OCI-LY7 (cell line): ENCODE measurements at regions not wholly inside any gene's neighbourhood (a gene's known extent, or its start where the extent isn't known, plus 50 kb on each side); places are given as distances from the start of the nearest gene placed in this dataset.

Source experiments
- BruUV-seq: library from RNA; stranded (reverse); fragments of 400-500 nt; replicated peaks from 2 replicates; lab custom pipeline; 2021; lab: Mats Ljungman, UMichigan
- CTCF ChIA-PET: fragments of 300-600 bp; sonication (Branson Sonifier 250); formaldehyde crosslinking; loops from one replicate; lab custom pipeline; 2022; ENCODE audit warnings: antibody characterized with exemption; ENCODE audit not compliant: unreplicated experiment; lab: Charles Lee
- POLR2A ChIA-PET: fragments of 300-600 bp; sonication (Branson Sonifier 250); formaldehyde crosslinking; loops from one replicate; lab custom pipeline; 2022; ENCODE audit warnings: antibody characterized with exemption; lab: Charles Lee
- DNase-seq: peaks from one replicate; pipeline ENCODE4 v3.0.0-alpha.2; 2015; ENCODE audit warnings: low spot score
- H2AFZ ChIP-seq: fragments of 200-600 bp; sonication (generic), shearing (Covaris generic); 2 replicates; pipeline ENCODE4 v1.6.1; 2014; ENCODE audit warnings: mild to moderate bottlenecking, antibody characterized with exemption, low read length, moderate library complexity
- H3K27ac ChIP-seq: fragments of 200-600 bp; sonication (generic); 2 replicates; pipeline ENCODE4 v1.5.1; 2014; ENCODE audit warnings: mixed run types, low read depth, mild to moderate bottlenecking, moderate library complexity, low read length, inconsistent platforms; ENCODE audit not compliant: poor library complexity, severe bottlenecking
- H3K36me3 ChIP-seq: fragments of 200-600 bp; sonication (generic); 2 replicates; pipeline ENCODE4 v1.6.1; 2014; ENCODE audit warnings: mild to moderate bottlenecking, antibody characterized with exemption, low read length, moderate library complexity, mixed read lengths; ENCODE audit not compliant: insufficient read depth
- H3K4me1 ChIP-seq: fragments of 200-600 bp; sonication (generic); 2 replicates; pipeline ENCODE4 v1.5.1; 2014; ENCODE audit warnings: mild to moderate bottlenecking, low read length; ENCODE audit not compliant: insufficient read depth, poor library complexity, severe bottlenecking
- H3K4me2 ChIP-seq: fragments of 200-600 bp; sonication (generic); 2 replicates; pipeline ENCODE4 v1.6.1; 2014; ENCODE audit warnings: mild to moderate bottlenecking, low read length
- H3K4me3 ChIP-seq: fragments of 200-600 bp; sonication (generic); 2 replicates; pipeline ENCODE4 v1.5.1; 2014; ENCODE audit warnings: mild to moderate bottlenecking, low read depth, low read length; ENCODE audit not compliant: poor library complexity, severe bottlenecking
- H3K79me2 ChIP-seq: fragments of 200-600 bp; sonication (generic); 2 replicates; pipeline ENCODE4 v1.6.1; 2016; ENCODE audit warnings: low read depth, mild to moderate bottlenecking, low read length, moderate library complexity, mixed read lengths; ENCODE audit not compliant: insufficient read depth
- H3K9me2 ChIP-seq: fragments of 200-600 bp; sonication (generic); 2 replicates; pipeline ENCODE4 v1.6.1; 2016; ENCODE audit warnings: mild to moderate bottlenecking, low read length, mixed read lengths; ENCODE audit not compliant: insufficient read depth
- H3K9me3 ChIP-seq: fragments of 200-600 bp; sonication (generic); 2 replicates; pipeline ENCODE4 v1.6.1; 2014; ENCODE audit warnings: mild to moderate bottlenecking, mixed run types, low read length, mixed read lengths
- H4K20me1 ChIP-seq: fragments of 200-600 bp; sonication (generic); 2 replicates; pipeline ENCODE4 v1.6.1; 2014; ENCODE audit warnings: mild to moderate bottlenecking, antibody characterized with exemption, low read length, moderate library complexity, mixed read lengths; ENCODE audit not compliant: insufficient read depth
- CTCF ChIP-seq: fragments of 200-600 bp; sonication (generic); conservative IDR thresholded peaks from 2 replicates; pipeline ENCODE4 v1.5.1; 2014; ENCODE audit warnings: mild to moderate bottlenecking, antibody characterized with exemption, low read length, moderate library complexity, mixed read lengths
- EZH2phosphoT487 ChIP-seq: fragments of 200-600 bp; sonication (generic); IDR thresholded peaks from 2 replicates; pipeline ENCODE4 v1.6.1; 2018; ENCODE audit warnings: low read depth, borderline replicate concordance, mild to moderate bottlenecking, mixed run types, antibody characterized with exemption, low read length, moderate library complexity, mixed read lengths
- intact Hi-C: fragments of 100-400 bp; cut with micrococcal nuclease; formaldehyde crosslinking; loops from one replicate; pipeline ENCODE4 v1.10.0; 2022; ENCODE audit not compliant: unreplicated experiment

- BruUV-seq = no TSS peak
- no peaks in the 10 kb centered on the region for H3K4me1 ChIP-seq
- no peak overlapping the region for H3K4me3 ChIP-seq
- intact Hi-C loops = no loop called here
- DNase-seq = no peak
- no peaks in the 10 kb centered on the region for H3K36me3 ChIP-seq
- no peaks in the 10 kb centered on the region for H3K9me3 ChIP-seq
- no peak overlapping the region for H2AFZ ChIP-seq
- CTCF ChIA-PET = no interaction called here
- H3K4me2 ChIP-seq = no peak overlapping the region
- H3K79me2 ChIP-seq = no peaks in the 10 kb centered on the region
- no peaks in the 10 kb centered on the region for H3K9me2 ChIP-seq
- POLR2A ChIA-PET = no interaction called here
- H4K20me1 ChIP-seq = no peaks in the 10 kb centered on the region
- TF ChIP-seq EZH2phosphoT487 (no peak), CTCF (no peak)
- H3K27ac ChIP-seq = no peak overlapping the region
Observed at GRCh38 chr11:112380464-112380863, 119.8 kb upstream of the PLET1 start.

- Histone ChIP-seq H2AFZ (no peak overlapping the region), H3K79me2 (no peaks in the 10 kb centered on the region), H3K27ac (no peak overlapping the region), H3K36me3 (no peaks in the 10 kb centered on the region), H4K20me1 (no peaks in the 10 kb centered on the region), H3K9me2 (no peaks in the 10 kb centered on the region), H3K4me1 (no peaks in the 10 kb centered on the region), H3K4me3 (no peak overlapping the region), H3K9me3 (no peaks in the 10 kb centered on the region), H3K4me2 (no peak overlapping the region)
- DNase-seq = no peak
- intact Hi-C loops = no loop called here
- no TSS peak for BruUV-seq
- CTCF ChIA-PET = no interaction called here
- POLR2A ChIA-PET = no interaction called here
- TF ChIP-seq CTCF (no peak), EZH2phosphoT487 (no peak)
Observed at GRCh38 chr11:112381578-112381977, 120.9 kb upstream of the PLET1 start.

- Histone ChIP-seq H3K4me2 (no peak overlapping the region), H3K9me2 (no peaks in the 10 kb centered on the region), H3K27ac (no peak overlapping the region), H3K79me2 (no peaks in the 10 kb centered on the region), H4K20me1 (no peaks in the 10 kb centered on the region), H3K9me3 (no peaks in the 10 kb centered on the region), H2AFZ (no peak overlapping the region), H3K4me3 (no peak overlapping the region), H3K36me3 (no peaks in the 10 kb centered on the region), H3K4me1 (no peaks in the 10 kb centered on the region)
- intact Hi-C loops = no loop called here
- DNase-seq = no peak
- ChIA-PET CTCF (no interaction called here), POLR2A (no interaction called here)
- TF ChIP-seq CTCF = no peak
- TF ChIP-seq EZH2phosphoT487 = no peak
- no TSS peak for BruUV-seq
Observed at GRCh38 chr11:112382561-112382960, 121.9 kb upstream of the PLET1 start.
